CD4-positive, alpha-beta T cell treated with Interleukin-15 for 1 hour (primary cell): ENCODE measurements at regions not wholly inside any gene's neighbourhood (a gene's known extent, or its start where the extent isn't known, plus 50 kb on each side); places are given as distances from the start of the nearest gene placed in this dataset.
A peak's percentile ranks its signal among the peaks of the same experiment; 100 is the strongest.
"Not testable (repeated sequence)": the region's sequence is repeated elsewhere in the genome, so short reads cannot be mapped to it uniquely, and the experiment has no call there.

Experiments used
- DNase-seq: peaks from one replicate; pipeline ENCODE4 v3.0.0-alpha.2; 2020

GRCh38 chr14:105581551-105582341 is 55.4 kb downstream of the TMEM121 start:
- DNase-seq = peak; percentile 40

- peak; percentile 13 for DNase-seq
Observed at GRCh38 chr14:105582639-105583038, 56.3 kb downstream of the TMEM121 start.

- not testable (repeated sequence) for DNase-seq
Observed at GRCh38 chr14:105583914-105584313, 57.5 kb downstream of the TMEM121 start.

- DNase-seq = not testable (repeated sequence)
Observed at GRCh38 chr14:105585290-105585689, 58.9 kb downstream of the TMEM121 start.

GRCh38 chr14:105585722-105586121 is 59.3 kb downstream of the TMEM121 start:
- DNase-seq = not testable (repeated sequence)

- DNase-seq = peak; percentile 61
Observed at GRCh38 chr14:105586144-105586872, 59.9 kb downstream of the TMEM121 start.

- DNase-seq = not testable (repeated sequence)
Observed at GRCh38 chr14:105587034-105587433, 60.7 kb downstream of the TMEM121 start.

- DNase-seq = not testable (repeated sequence)
Observed at GRCh38 chr14:105587482-105588235, 61.3 kb downstream of the TMEM121 start.

GRCh38 chr14:105588236-105588860 is 62.0 kb downstream of the TMEM121 start:
- DNase-seq = no peak

- DNase-seq = no peak
Observed at GRCh38 chr14:105589161-105589925, 63.0 kb downstream of the TMEM121 start.

GRCh38 chr14:105589926-105590185 is 63.5 kb downstream of the TMEM121 start:
- DNase-seq = not testable (repeated sequence)

GRCh38 chr14:105591052-105591451 is 64.7 kb downstream of the TMEM121 start:
- no peak for DNase-seq

- DNase-seq = not testable (repeated sequence)
Observed at GRCh38 chr14:105591792-105592341, 65.5 kb downstream of the TMEM121 start.

GRCh38 chr14:105592646-105593045 is 66.3 kb downstream of the TMEM121 start:
- not testable (repeated sequence) for DNase-seq

- not testable (repeated sequence) for DNase-seq
Observed at GRCh38 chr14:105595346-105595745, 69.0 kb downstream of the TMEM121 start.

GRCh38 chr14:105596374-105596773 is 70.0 kb downstream of the TMEM121 start:
- not testable (repeated sequence) for DNase-seq

- not testable (repeated sequence) for DNase-seq
Observed at GRCh38 chr14:105598040-105598763, 71.8 kb downstream of the TMEM121 start.

GRCh38 chr14:105598925-105599586 is 72.7 kb downstream of the TMEM121 start:
- not testable (repeated sequence) for DNase-seq

- DNase-seq = not testable (repeated sequence)
Observed at GRCh38 chr14:105600195-105600938, 74.0 kb downstream of the TMEM121 start.

- no peak for DNase-seq
Observed at GRCh38 chr14:105600939-105601359, 74.6 kb downstream of the TMEM121 start.
